ENCODE measurements at regions not wholly inside any gene's neighbourhood (a gene's known extent, or its start where the extent isn't known, plus 50 kb on each side); places are given as distances from the start of the nearest gene placed in this dataset.

DNA sequence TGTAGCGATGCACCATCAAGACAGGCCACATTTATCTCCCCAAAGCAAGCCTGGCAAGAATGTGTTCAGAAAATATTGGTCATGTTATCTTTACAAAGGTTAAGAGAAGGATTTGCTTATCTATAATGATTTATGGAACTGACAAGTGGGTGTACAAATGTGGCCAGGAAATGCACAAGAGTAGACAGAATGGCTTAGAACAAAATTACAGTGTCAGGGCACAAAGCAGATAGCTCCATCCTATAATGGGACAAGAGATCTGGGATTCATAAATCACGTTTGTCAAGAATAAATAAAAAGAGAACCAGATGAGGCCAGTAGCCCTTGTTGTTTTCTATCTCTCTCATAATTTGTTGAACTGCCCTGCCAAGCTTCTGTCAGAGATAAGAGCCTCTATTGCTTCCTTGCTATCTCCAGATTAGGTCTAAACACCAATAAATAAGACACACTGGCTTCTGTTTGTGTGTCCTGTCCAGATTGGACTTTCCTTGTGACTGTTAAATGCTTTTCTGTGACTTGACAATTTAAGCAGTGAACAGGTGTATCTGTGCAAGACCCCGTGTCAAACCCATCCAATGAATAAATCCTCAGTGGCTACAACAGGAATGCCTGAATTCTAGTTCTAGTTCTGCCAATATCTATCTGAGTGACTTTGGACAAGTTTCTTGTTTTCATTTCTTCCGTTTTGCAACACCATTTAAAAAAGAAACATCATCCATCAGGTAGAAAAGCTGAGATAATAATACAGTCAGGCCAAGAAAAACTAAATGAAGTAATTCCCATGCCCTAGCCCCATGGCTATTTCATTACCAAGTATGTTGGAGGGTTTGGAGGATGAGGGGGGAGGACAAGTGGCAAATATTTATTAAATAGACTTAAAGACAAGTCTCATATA lies 157.2 kb downstream of the DCLK3 start:
- Mint-ChIP-seq H3K9me3 (peaks cover 0 to 17% (median 0%) of the 10 kb centered on the region in 9 donors), H3K27me3 (peaks cover 2 to 34% (median 9%) of the 10 kb centered on the region in 5 donors), H3K4me1 (no peaks in the 10 kb centered on the region), H3K4me3 (no peak overlapping the region), H3K27ac (no peak overlapping the region), H3K36me3 (no peaks in the 10 kb centered on the region)
- POLR2A ChIA-PET, result no interaction called here
- DNase-seq, result no peak
- no peak for ATAC-seq

DNA sequence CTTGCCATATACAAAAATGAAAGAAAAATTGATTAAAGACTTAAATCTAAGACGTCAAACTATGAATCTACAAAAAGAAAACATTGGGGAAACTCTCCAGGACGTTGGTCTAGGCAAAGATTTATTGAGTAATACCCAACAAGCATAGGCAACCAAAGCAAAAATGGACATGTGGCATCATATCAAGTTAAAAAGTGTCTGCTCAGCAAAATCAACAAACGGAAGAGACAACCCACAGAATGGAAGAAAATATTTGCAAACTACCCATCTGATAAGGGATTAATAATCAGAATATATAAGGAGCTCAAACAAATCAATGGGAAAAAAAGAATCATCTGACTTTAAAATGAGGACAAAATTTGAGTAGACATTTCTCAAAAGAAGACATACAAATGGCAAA lies 160.9 kb downstream of the DCLK3 start:
- ATAC-seq (no peak), DNase-seq (no peak)
- Mint-ChIP-seq H3K9me3 (peaks cover 0 to 14% (median 0%) of the 10 kb centered on the region in 9 donors), H3K36me3 (no peaks in the 10 kb centered on the region), H3K4me3 (no peak overlapping the region), H3K4me1 (no peaks in the 10 kb centered on the region), H3K27ac (no peak overlapping the region), H3K27me3 (peaks cover 4 to 34% (median 10%) of the 10 kb centered on the region in 5 donors)
- POLR2A ChIA-PET, result no interaction called here

DNA sequence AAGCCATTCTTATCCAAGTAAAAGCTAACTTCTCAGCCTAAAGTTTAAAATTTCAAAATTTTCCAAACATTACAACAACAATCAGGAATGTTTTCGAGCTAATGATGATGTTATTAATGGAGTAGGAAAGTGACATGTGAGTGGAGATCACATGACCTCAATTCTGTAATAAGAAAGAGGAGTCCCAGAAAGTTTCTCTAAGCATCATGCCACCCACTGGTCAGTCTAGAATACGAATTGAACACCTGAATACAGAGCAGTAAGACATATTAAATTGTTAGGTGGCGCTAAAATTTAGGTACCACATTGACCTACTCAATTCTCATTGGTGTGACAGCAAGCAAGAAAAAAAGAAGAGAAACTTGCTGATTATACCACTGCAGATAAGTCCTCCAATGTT lies 163.9 kb downstream of the DCLK3 start:
- Mint-ChIP-seq H3K9me3 (peaks cover 0 to 14% (median 0%) of the 10 kb centered on the region in 9 donors), H3K4me1 (no peaks in the 10 kb centered on the region), H3K36me3 (no peaks in the 10 kb centered on the region), H3K27ac (no peak overlapping the region), H3K4me3 (no peak overlapping the region), H3K27me3 (peaks cover 11 to 38% (median 13%) of the 10 kb centered on the region in 5 donors)
- ATAC-seq (no peak), DNase-seq (no peak)
- POLR2A ChIA-PET, result no interaction called here
